GM12878 (cell line): ENCODE measurements at regions not wholly inside any gene's neighbourhood (a gene's known extent, or its start where the extent isn't known, plus 50 kb on each side); places are given as distances from the start of the nearest gene placed in this dataset.

Experiments used
- EP300 ChIP-seq, 2 experiments: fragments of 150-350 bp in 1 of 2; IDR thresholded peaks; 2 replicates each; pipeline ENCODE4 v1.6.1; 2011 to 2012; ENCODE audit warnings: low read depth in 2 of 2, low read length in 2 of 2, borderline replicate concordance in 1 of 2, improper control_type of control experiment in 1 of 2, inconsistent platforms in 1 of 2; ENCODE audit not compliant: control insufficient read depth in 1 of 2
- HDAC6 ChIP-seq: fragments of 200-600 bp; sonication (generic); IDR thresholded peaks from one replicate; pipeline ENCODE4 v1.8.0; 2017; ENCODE audit warnings: antibody characterized with exemption; ENCODE audit not compliant: unreplicated experiment
- POLR2AphosphoS5 ChIP-seq: IDR thresholded peaks from 2 replicates; pipeline ENCODE4 v1.6.1; 2011; ENCODE audit warnings: mild to moderate bottlenecking, low read length, inconsistent platforms
- RAD51 ChIP-seq: fragments of 450-650 bp; IDR thresholded peaks from 2 replicates; pipeline ENCODE4 v1.6.1; 2016; ENCODE audit warnings: moderate library complexity, mild to moderate bottlenecking, inconsistent platforms
- SIN3A ChIP-seq: IDR thresholded peaks from 2 replicates; pipeline ENCODE4 v1.6.1; 2012; ENCODE audit warnings: low read depth, low read length, improper control_type of control experiment
- TF ChIP-seq, protein P1 (sequence below), 3 experiments: IDR thresholded peaks in 2 of 3; conservative IDR thresholded peaks in 1 of 3; 2 replicates each; pipeline ENCODE4 v1.5.1; 2011; ENCODE audit warnings: low read depth in 3 of 3, low read length in 3 of 3, mild to moderate bottlenecking in 3 of 3, control low read depth in 2 of 3, moderate library complexity in 2 of 3, inconsistent platforms in 1 of 3, mixed read lengths in 1 of 3; ENCODE audit not compliant: control insufficient read depth in 2 of 3, insufficient read depth in 1 of 3; ENCODE audit errors: extremely low read depth in 1 of 3

DNA sequence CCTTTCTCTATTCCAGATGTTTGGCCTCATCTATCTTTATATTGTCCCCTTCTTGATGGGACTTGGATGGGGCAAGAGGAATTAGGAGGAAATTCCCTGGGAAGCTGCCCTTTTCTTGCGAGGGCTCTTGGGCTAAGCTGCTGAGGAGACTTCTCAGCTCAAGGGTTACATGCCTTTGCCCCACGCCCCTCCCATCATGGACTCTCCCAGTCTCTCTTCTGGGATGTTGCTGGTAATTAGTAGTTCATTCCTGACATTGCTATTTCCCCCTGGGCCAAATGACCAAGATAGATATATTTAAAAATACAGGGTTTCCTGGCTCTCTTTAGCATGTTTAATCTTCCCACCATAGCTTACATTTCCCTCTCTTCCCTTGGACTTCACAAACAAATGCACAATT, 90.6 kb upstream of the RALGPS2 start:
- TF ChIP-seq, protein P1, sequence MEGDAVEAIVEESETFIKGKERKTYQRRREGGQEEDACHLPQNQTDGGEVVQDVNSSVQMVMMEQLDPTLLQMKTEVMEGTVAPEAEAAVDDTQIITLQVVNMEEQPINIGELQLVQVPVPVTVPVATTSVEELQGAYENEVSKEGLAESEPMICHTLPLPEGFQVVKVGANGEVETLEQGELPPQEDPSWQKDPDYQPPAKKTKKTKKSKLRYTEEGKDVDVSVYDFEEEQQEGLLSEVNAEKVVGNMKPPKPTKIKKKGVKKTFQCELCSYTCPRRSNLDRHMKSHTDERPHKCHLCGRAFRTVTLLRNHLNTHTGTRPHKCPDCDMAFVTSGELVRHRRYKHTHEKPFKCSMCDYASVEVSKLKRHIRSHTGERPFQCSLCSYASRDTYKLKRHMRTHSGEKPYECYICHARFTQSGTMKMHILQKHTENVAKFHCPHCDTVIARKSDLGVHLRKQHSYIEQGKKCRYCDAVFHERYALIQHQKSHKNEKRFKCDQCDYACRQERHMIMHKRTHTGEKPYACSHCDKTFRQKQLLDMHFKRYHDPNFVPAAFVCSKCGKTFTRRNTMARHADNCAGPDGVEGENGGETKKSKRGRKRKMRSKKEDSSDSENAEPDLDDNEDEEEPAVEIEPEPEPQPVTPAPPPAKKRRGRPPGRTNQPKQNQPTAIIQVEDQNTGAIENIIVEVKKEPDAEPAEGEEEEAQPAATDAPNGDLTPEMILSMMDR (IDR thresholded peaks at IDR 0.05 in 2 of 3, conservative IDR thresholded peaks at IDR 0.05 in 1 of 3; ENCODE audit: control insufficient read depth in 2 of 3, extremely low read depth in 1 of 3, insufficient read depth in 1 of 3, low read depth in 3 of 3, low read length in 3 of 3): no peak
- no peak for TF ChIP-seq SIN3A
- no peak for TF ChIP-seq RAD51
- no peak for TF ChIP-seq EP300 (IDR thresholded peaks at IDR 0.05; ENCODE audit: borderline replicate concordance in 1 of 2, control insufficient read depth in 1 of 2, low read depth in 2 of 2, low read length in 2 of 2)
- TF ChIP-seq HDAC6: no peak
- TF ChIP-seq POLR2AphosphoS5: no peak
